ENCODE measurements at regions not wholly inside any gene's neighbourhood (a gene's known extent, or its start where the extent isn't known, plus 50 kb on each side); places are given as distances from the start of the nearest gene placed in this dataset.

DNA sequence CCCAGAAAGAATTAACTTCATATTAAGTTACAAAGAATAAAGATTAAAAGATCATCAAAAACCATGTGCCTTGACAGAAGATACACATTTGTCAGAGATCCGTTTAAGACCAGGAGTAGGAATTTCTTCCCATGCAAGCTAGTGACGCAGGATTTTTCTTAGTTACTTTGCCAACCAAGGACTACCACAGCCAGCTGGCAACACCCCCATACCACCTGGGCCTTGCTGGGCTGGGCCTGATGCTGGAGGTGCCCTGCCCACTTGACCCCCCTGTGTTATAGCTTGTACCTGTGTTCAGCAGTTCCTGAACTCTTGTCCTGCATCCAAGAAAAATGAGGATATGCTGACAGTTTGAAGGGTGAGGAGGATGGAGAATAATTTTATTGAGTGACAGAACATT, 290.9 kb upstream of the SMC2 start:
- DNase-seq, result no peak
- Mint-ChIP-seq H3K27me3 (ENCODE audit: insufficient read depth, unreplicated experiment) (no peaks in the 10 kb centered on the region), H3K4me3 (ENCODE audit: unreplicated experiment) (no peak overlapping the region), H3K4me1 (ENCODE audit: low read depth, unreplicated experiment) (no peaks in the 10 kb centered on the region), H3K9me3 (ENCODE audit: unreplicated experiment) (no peaks in the 10 kb centered on the region), H3K36me3 (ENCODE audit: insufficient read depth, unreplicated experiment) (no peaks in the 10 kb centered on the region), H3K27ac (ENCODE audit: unreplicated experiment) (no peak overlapping the region)
- TF ChIP-seq, protein P1, sequence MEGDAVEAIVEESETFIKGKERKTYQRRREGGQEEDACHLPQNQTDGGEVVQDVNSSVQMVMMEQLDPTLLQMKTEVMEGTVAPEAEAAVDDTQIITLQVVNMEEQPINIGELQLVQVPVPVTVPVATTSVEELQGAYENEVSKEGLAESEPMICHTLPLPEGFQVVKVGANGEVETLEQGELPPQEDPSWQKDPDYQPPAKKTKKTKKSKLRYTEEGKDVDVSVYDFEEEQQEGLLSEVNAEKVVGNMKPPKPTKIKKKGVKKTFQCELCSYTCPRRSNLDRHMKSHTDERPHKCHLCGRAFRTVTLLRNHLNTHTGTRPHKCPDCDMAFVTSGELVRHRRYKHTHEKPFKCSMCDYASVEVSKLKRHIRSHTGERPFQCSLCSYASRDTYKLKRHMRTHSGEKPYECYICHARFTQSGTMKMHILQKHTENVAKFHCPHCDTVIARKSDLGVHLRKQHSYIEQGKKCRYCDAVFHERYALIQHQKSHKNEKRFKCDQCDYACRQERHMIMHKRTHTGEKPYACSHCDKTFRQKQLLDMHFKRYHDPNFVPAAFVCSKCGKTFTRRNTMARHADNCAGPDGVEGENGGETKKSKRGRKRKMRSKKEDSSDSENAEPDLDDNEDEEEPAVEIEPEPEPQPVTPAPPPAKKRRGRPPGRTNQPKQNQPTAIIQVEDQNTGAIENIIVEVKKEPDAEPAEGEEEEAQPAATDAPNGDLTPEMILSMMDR (IDR thresholded peaks at IDR 0.05; ENCODE audit: insufficient read depth in 1 of 2, low read depth in 1 of 2, low read length in 1 of 2, severe bottlenecking in 1 of 2, unreplicated experiment in 1 of 2), result no peak
- Histone ChIP-seq H3K27me3 (replicated peaks; ENCODE audit: control insufficient read depth, insufficient read depth, low read length) (no peaks in the 10 kb centered on the region), H3K4me1 (no peaks in the 10 kb centered on the region), H3K4me3 (ENCODE audit: low read depth, low read length) (no peak overlapping the region), H3K9me3 (no peaks in the 10 kb centered on the region), H3K36me3 (ENCODE audit: control insufficient read depth, insufficient read depth, low read length) (no peaks in the 10 kb centered on the region)
- ChIA-PET POLR2A (no interaction called here), CTCF (interaction anchor here (0.6 kb wide), 1 partner anchor 14 kb away, joined by 3 read pairs; no protein-coding TSS in a partner anchor)
- no TSS peak for BruUV-seq (replicated peaks)
- intact Hi-C loops (cut with micrococcal nuclease; ENCODE audit: unreplicated experiment), result no loop called here

DNA sequence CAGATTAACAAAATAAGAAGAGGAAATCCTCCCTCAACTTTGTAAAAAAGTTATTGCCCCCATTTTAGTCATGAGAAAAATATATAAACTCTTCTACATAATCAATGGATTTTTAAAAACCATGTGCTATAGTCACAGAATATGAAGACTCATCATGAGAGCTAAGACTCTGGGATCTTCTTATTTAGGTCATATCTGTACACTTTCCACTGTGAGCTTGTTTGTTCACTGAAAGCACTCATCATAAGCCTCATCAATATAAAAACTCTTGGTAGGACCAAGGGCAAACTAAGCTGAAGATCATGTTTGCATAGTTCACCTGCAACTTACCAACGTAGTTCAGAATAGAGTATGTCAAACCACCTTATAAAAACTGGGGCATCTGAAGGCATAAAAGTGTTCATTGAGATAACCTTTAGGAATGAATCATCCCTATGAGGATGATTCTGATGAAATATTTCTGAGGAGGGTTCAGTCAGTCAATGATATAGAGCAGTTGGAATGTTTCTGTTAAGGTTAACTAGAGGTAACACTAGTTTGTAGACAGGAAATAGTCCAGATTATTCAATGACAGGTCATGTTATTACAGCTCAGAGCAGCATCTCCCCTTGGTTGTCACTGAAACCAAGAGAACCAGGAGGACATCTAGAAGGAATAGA, 289.9 kb upstream of the SMC2 start:
- Histone ChIP-seq H3K4me3 (ENCODE audit: low read depth, low read length) (no peak overlapping the region), H3K27me3 (replicated peaks; ENCODE audit: control insufficient read depth, insufficient read depth, low read length) (no peaks in the 10 kb centered on the region), H3K36me3 (ENCODE audit: control insufficient read depth, insufficient read depth, low read length) (no peaks in the 10 kb centered on the region), H3K9me3 (no peaks in the 10 kb centered on the region), H3K4me1 (no peaks in the 10 kb centered on the region)
- Mint-ChIP-seq H3K9me3 (ENCODE audit: unreplicated experiment) (no peaks in the 10 kb centered on the region), H3K4me1 (ENCODE audit: low read depth, unreplicated experiment) (no peaks in the 10 kb centered on the region), H3K27ac (ENCODE audit: unreplicated experiment) (no peak overlapping the region), H3K27me3 (ENCODE audit: insufficient read depth, unreplicated experiment) (no peaks in the 10 kb centered on the region), H3K4me3 (ENCODE audit: unreplicated experiment) (no peak overlapping the region), H3K36me3 (ENCODE audit: insufficient read depth, unreplicated experiment) (no peaks in the 10 kb centered on the region)
- no TSS peak for BruUV-seq (replicated peaks)
- intact Hi-C loops (cut with micrococcal nuclease; ENCODE audit: unreplicated experiment), result no loop called here
- POLR2A ChIA-PET, result no interaction called here
- no peak for DNase-seq
- TF ChIP-seq, protein P1 (IDR thresholded peaks at IDR 0.05; ENCODE audit: insufficient read depth in 1 of 2, low read depth in 1 of 2, low read length in 1 of 2, severe bottlenecking in 1 of 2, unreplicated experiment in 1 of 2), result no peak
- CTCF ChIA-PET, result no interaction called here

DNA sequence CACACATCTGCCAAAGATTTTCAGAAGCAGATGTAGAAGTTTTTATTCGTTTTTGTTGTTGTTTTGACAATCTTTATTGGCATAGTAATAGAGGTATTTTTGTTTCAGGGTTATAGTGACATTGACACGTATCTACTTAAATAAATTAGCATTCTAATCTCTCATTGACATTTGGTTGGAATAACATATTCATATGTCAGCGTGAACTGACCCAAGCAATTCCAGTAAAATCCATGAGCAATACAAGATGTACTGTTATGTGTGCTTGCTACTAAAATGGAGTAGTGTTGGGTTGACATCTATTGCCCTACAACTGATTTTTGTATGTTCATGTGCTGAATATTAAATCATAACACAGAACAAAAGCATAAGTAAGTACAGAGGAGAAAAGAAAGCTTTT, 284.4 kb upstream of the SMC2 start:
- H3K27me3 Mint-ChIP-seq (ENCODE audit: insufficient read depth, unreplicated experiment), result no peaks in the 10 kb centered on the region
- no peak overlapping the region for H3K4me3 ChIP-seq (ENCODE audit: low read depth, low read length)
- no peaks in the 10 kb centered on the region for H3K36me3 Mint-ChIP-seq (ENCODE audit: insufficient read depth, unreplicated experiment)
- TF ChIP-seq, protein P1 (IDR thresholded peaks at IDR 0.05; ENCODE audit: insufficient read depth in 1 of 2, low read depth in 1 of 2, low read length in 1 of 2, severe bottlenecking in 1 of 2, unreplicated experiment in 1 of 2), result no peak
- H3K9me3 Mint-ChIP-seq (ENCODE audit: unreplicated experiment), result no peaks in the 10 kb centered on the region
- H3K9me3 ChIP-seq, result no peaks in the 10 kb centered on the region
- POLR2A ChIA-PET, result no interaction called here
- H3K4me1 ChIP-seq, result no peaks in the 10 kb centered on the region
- intact Hi-C loops (cut with micrococcal nuclease; ENCODE audit: unreplicated experiment), result no loop called here
- DNase-seq, result no peak
- no peaks in the 10 kb centered on the region for H3K4me1 Mint-ChIP-seq (ENCODE audit: low read depth, unreplicated experiment)
- H3K27ac Mint-ChIP-seq (ENCODE audit: unreplicated experiment), result no peak overlapping the region
- CTCF ChIA-PET, result no interaction called here
- no peaks in the 10 kb centered on the region for H3K36me3 ChIP-seq (ENCODE audit: control insufficient read depth, insufficient read depth, low read length)
- H3K27me3 ChIP-seq (replicated peaks; ENCODE audit: control insufficient read depth, insufficient read depth, low read length), result no peaks in the 10 kb centered on the region
- no peak overlapping the region for H3K4me3 Mint-ChIP-seq (ENCODE audit: unreplicated experiment)
- BruUV-seq (replicated peaks), result no TSS peak

Data from Caco-2 (cell line).